ENCODE measurements at regions not wholly inside any gene's neighbourhood (a gene's known extent, or its start where the extent isn't known, plus 50 kb on each side); places are given as distances from the start of the nearest gene placed in this dataset.

- DNase-seq (ENCODE audit: low spot score in 2 of 2), result no peak
- H3K4me3 ChIP-seq (ENCODE audit: low read depth, poor library complexity, severe bottlenecking), result no peak overlapping the region
- TF ChIP-seq CTCF (IDR thresholded peaks at IDR 0.05) (no peak), POLR2A (IDR thresholded peaks at IDR 0.05) (no peak)
- WGBS, 2 donors, result 73 to 76% methylated on average over 15 of the region's 15 CpGs
- intact Hi-C loops (cut with DNase I; ENCODE audit: low total_unique reads), result no loop called here
These were observed 85.2 kb upstream of the INSIG1 start for GRCh38 chr7:155212301-155213015.

GRCh38 chr7:155213385-155213784, 84.3 kb upstream of the INSIG1 start:
- WGBS, 2 donors, result 88 to 91% methylated on average over 4 of the region's 4 CpGs
- TF ChIP-seq POLR2A (IDR thresholded peaks at IDR 0.05) (no peak), CTCF (IDR thresholded peaks at IDR 0.05) (no peak)
- no peak overlapping the region for H3K4me3 ChIP-seq (ENCODE audit: low read depth, poor library complexity, severe bottlenecking)
- intact Hi-C loops (cut with DNase I; ENCODE audit: low total_unique reads), result no loop called here
- DNase-seq (ENCODE audit: low spot score in 2 of 2), result no peak

- intact Hi-C loops (cut with DNase I; ENCODE audit: low total_unique reads), result no loop called here
- WGBS, 2 donors, result 16 to 24% methylated on average over 26 of the region's 26 CpGs
- H3K4me3 ChIP-seq (ENCODE audit: low read depth, poor library complexity, severe bottlenecking), result peak overlapping the region; percentile 6
- DNase-seq (ENCODE audit: low spot score in 2 of 2), result no peak
- TF ChIP-seq POLR2A (IDR thresholded peaks at IDR 0.05), result no peak
These were observed 83.5 kb upstream of the INSIG1 start for GRCh38 chr7:155213955-155214740.

- no peak overlapping the region for H3K4me3 ChIP-seq (ENCODE audit: low read depth, poor library complexity, severe bottlenecking)
- no peak for DNase-seq (ENCODE audit: low spot score in 2 of 2)
- WGBS, 2 donors, result 74 to 77% methylated on average over 7 of the region's 7 CpGs
- intact Hi-C loops (cut with DNase I; ENCODE audit: low total_unique reads), result no loop called here
- no peak for TF ChIP-seq CTCF (IDR thresholded peaks at IDR 0.05)
These were observed 81.9 kb upstream of the INSIG1 start for GRCh38 chr7:155215576-155216325.

GRCh38 chr7:155216475-155217272, 81.0 kb upstream of the INSIG1 start:
- DNase-seq (ENCODE audit: low spot score in 2 of 2), result peak in 1 of 2 donors; percentile 43
- WGBS, 2 donors, result 87% methylated on average over 8 of the region's 8 CpGs
- intact Hi-C loops (cut with DNase I; ENCODE audit: low total_unique reads), result no loop called here
- TF ChIP-seq POLR2A (IDR thresholded peaks at IDR 0.05) (no peak), CTCF (IDR thresholded peaks at IDR 0.05) (no peak)
- no peak overlapping the region for H3K4me3 ChIP-seq (ENCODE audit: low read depth, poor library complexity, severe bottlenecking)

Data from lower leg skin (tissue), 4 donors.